Thyroid gland (tissue), 4 donors: ENCODE measurements at regions not wholly inside any gene's neighbourhood (a gene's known extent, or its start where the extent isn't known, plus 50 kb on each side); places are given as distances from the start of the nearest gene placed in this dataset.

Source experiments
- CTCF ChIP-seq, 6 experiments: fragments of 200-600 bp in 3 of 6; fragments of 450-650 bp in 3 of 6; sonication (generic) in 3 of 6; IDR thresholded peaks; one replicate each; pipeline ENCODE4 v1.5.1; 2016 to 2019; ENCODE audit warnings: antibody characterized with exemption in 6 of 6, mild to moderate bottlenecking in 2 of 6, inconsistent platforms in 1 of 6, moderate library complexity in 1 of 6
- POLR2A ChIP-seq, 2 donors: fragments of 450-650 bp; IDR thresholded peaks; one replicate each; pipeline ENCODE4 v1.6.1; 2017; ENCODE audit warnings: antibody characterized with exemption in 2 of 2, mild to moderate bottlenecking in 2 of 2, moderate library complexity in 1 of 2

GRCh38 chr1:234844479-234845031 is 234.6 kb upstream of the IRF2BP2 start:
- TF ChIP-seq CTCF (IDR thresholded peaks at IDR 0.05) (no peak), POLR2A (IDR thresholded peaks at IDR 0.05) (no peak)
